ENCODE measurements at regions not wholly inside any gene's neighbourhood (a gene's known extent, or its start where the extent isn't known, plus 50 kb on each side); places are given as distances from the start of the nearest gene placed in this dataset.

GRCh38 chr13:24613755-24614154 is 66.5 kb upstream of the ATP12A start:
- no peak for TF ChIP-seq CTCF (IDR thresholded peaks at IDR 0.05)
- H3K9me3 Mint-ChIP-seq = no peaks in the 10 kb centered on the region
- no peaks in the 10 kb centered on the region for H3K36me3 Mint-ChIP-seq (ENCODE audit: low read depth)
- H3K27me3 Mint-ChIP-seq (ENCODE audit: insufficient read depth) = peaks cover 20% of the 10 kb centered on the region
- H3K4me1 Mint-ChIP-seq (ENCODE audit: low read depth) = no peaks in the 10 kb centered on the region
- H3K27ac Mint-ChIP-seq = no peak overlapping the region
- no peak overlapping the region for H3K4me3 Mint-ChIP-seq
- DNase-seq = no peak

GRCh38 chr13:24614306-24615080 is 65.7 kb upstream of the ATP12A start:
- H3K4me1 Mint-ChIP-seq (ENCODE audit: low read depth) = no peaks in the 10 kb centered on the region
- no peak overlapping the region for H3K27ac Mint-ChIP-seq
- H3K4me3 Mint-ChIP-seq = no peak overlapping the region
- H3K27me3 Mint-ChIP-seq (ENCODE audit: insufficient read depth) = peaks cover 22% of the 10 kb centered on the region
- no peak for DNase-seq
- no peaks in the 10 kb centered on the region for H3K9me3 Mint-ChIP-seq
- no peak for TF ChIP-seq CTCF (IDR thresholded peaks at IDR 0.05)
- H3K36me3 Mint-ChIP-seq (ENCODE audit: low read depth) = no peaks in the 10 kb centered on the region

- Mint-ChIP-seq H3K36me3 (ENCODE audit: low read depth) (no peaks in the 10 kb centered on the region), H3K9me3 (no peaks in the 10 kb centered on the region), H3K27ac (no peak overlapping the region), H3K27me3 (ENCODE audit: insufficient read depth) (peaks cover 19% of the 10 kb centered on the region), H3K4me3 (no peak overlapping the region), H3K4me1 (ENCODE audit: low read depth) (no peaks in the 10 kb centered on the region)
- no peak for TF ChIP-seq CTCF (IDR thresholded peaks at IDR 0.05)
- no peak for DNase-seq
These were observed 65.1 kb upstream of the ATP12A start for GRCh38 chr13:24615114-24615513.

- H3K27me3 Mint-ChIP-seq (ENCODE audit: insufficient read depth) = peaks cover 15% of the 10 kb centered on the region
- TF ChIP-seq CTCF (IDR thresholded peaks at IDR 0.05) = no peak
These were observed 64.2 kb upstream of the ATP12A start for GRCh38 chr13:24615911-24616472.

GRCh38 chr13:24616514-24616913 is 63.7 kb upstream of the ATP12A start:
- DNase-seq = no peak
- peaks cover 14% of the 10 kb centered on the region for H3K27me3 Mint-ChIP-seq (ENCODE audit: insufficient read depth)
- no peak overlapping the region for H3K4me3 Mint-ChIP-seq
- no peak overlapping the region for H3K27ac Mint-ChIP-seq
- no peaks in the 10 kb centered on the region for H3K4me1 Mint-ChIP-seq (ENCODE audit: low read depth)
- no peaks in the 10 kb centered on the region for H3K9me3 Mint-ChIP-seq
- H3K36me3 Mint-ChIP-seq (ENCODE audit: low read depth) = no peaks in the 10 kb centered on the region
- no peak for TF ChIP-seq CTCF (IDR thresholded peaks at IDR 0.05)

More at GRCh38 chr13:24615911-24616472, 64.2 kb upstream of the ATP12A start:
- no peaks in the 10 kb centered on the region for H3K36me3 Mint-ChIP-seq (ENCODE audit: low read depth)
- no peaks in the 10 kb centered on the region for H3K4me1 Mint-ChIP-seq (ENCODE audit: low read depth)
- no peak for DNase-seq
- H3K27ac Mint-ChIP-seq = no peak overlapping the region
- H3K9me3 Mint-ChIP-seq = no peaks in the 10 kb centered on the region
- H3K4me3 Mint-ChIP-seq = no peak overlapping the region

All from HFFc6 (cell line).